HG03457 (cell line): ENCODE measurements at regions not wholly inside any gene's neighbourhood (a gene's known extent, or its start where the extent isn't known, plus 50 kb on each side); places are given as distances from the start of the nearest gene placed in this dataset.
"Not testable (repeated sequence)": the region's sequence is repeated elsewhere in the genome, so short reads cannot be mapped to it uniquely, and the experiment has no call there.

Experiments used
- ATAC-seq: cut with Tn5 transposase; IDR thresholded peaks from one replicate; pipeline ENCODE4 v1.9.1; 2021; ENCODE audit warnings: moderate number of reproducible peaks; ENCODE audit not compliant: unreplicated experiment

GRCh38 chr11:25486338-25486737 lies 845.6 kb upstream of the ANO3 start:
- ATAC-seq = not testable (repeated sequence)

GRCh38 chr11:25488176-25488575 lies 843.8 kb upstream of the ANO3 start:
- ATAC-seq = not testable (repeated sequence)

- not testable (repeated sequence) for ATAC-seq
Measured at GRCh38 chr11:25501426-25501825, 830.5 kb upstream of the ANO3 start.

- no peak for ATAC-seq
Measured at GRCh38 chr11:25515576-25515975, 816.4 kb upstream of the ANO3 start.

DNA sequence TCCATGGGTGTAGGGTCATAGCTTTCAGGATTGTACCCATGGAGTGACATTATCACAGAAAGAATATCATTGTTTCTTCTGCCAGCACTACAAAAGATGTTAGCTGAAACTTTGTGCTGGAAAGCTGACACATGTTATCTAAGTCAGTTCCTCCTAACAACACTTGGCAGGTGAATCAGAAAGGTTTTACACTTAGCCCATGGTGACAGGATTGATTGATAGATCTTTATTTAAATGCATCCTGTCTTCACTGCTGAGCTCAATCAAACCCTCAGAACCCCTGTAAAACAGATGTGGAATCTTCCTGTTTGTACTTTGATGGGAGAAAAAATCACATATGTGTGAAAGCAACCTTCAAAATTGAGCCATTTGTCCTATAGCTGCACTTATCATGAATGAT lies 811.5 kb upstream of the ANO3 start:
- no peak for ATAC-seq

DNA sequence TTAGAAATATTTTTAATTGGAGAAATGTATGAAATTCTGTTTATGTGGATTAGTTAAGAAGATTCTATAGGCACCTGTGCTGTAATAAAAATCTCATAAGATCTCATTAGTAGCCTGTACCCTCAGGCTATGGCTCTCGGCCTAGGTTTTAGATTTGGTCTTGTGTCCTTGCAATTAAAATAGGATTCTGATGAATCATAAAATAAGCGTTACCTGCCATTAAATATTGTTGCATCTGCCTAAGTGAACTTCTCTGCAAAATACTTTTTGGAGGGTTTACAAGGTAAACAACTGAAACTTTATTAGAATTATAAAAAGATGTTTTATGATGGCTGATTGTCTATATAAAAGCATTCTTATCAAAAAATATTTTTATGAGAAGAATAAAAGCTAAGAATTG lies 804.1 kb upstream of the ANO3 start:
- ATAC-seq = no peak

- ATAC-seq = no peak
Measured at GRCh38 chr11:25529572-25529971, 802.4 kb upstream of the ANO3 start.

DNA sequence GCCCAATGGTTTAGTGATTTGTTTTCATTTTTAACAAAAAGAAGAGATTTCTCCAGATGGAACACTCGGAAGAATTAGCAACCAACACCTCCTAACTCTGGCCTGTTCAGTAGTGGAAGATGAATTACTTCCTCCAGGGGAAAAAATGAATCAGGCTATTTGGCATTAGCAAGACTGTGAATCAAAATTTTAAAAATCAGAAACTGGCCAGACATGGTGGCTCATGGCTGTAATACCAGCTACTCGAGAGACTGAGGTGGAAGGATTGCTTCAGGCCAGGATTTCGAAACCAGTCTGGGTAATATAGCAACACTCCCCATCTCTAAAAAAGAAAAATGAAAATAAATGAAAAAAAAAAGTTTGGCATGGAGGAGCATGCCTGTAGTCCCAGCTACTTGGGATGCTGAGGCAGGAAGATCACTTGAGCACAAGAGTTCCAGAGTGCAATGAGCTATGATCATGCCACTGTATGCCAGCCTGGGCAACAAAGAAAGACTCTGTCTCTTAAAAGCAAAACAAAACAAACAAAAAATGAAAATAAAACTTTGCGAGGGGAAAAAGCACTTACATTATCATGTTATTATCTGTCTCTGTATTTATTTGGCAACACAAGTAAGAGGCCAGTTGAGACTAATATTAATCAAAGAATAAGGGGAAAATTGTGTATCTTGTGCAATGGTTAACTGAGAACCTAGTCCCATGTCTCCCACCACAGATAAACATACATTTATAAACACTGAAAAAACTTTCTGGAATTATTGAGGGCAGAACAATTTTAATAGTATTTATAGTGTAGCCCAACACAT lies 796.3 kb upstream of the ANO3 start:
- no peak for ATAC-seq

DNA sequence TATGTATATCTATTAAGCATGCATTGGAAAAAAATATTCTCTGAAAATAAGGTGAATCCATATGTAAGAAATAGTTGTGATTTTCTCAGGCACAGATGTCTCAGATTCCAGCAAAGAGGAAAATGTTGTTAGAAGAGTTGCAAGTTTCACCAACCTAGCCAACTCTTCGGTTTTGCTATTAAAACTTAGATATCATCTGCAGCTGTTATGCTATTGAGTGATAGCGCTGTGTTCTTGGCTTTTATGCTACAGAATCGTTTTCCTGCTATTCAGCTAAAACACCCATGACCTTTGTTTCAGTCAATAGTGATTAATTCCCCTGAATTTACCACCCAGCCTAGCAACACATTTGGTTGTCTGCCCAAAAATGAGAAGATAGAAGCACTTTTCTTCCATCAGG lies 795.6 kb upstream of the ANO3 start:
- ATAC-seq = no peak

GRCh38 chr11:25537393-25537792 lies 794.5 kb upstream of the ANO3 start:
- no peak for ATAC-seq

DNA sequence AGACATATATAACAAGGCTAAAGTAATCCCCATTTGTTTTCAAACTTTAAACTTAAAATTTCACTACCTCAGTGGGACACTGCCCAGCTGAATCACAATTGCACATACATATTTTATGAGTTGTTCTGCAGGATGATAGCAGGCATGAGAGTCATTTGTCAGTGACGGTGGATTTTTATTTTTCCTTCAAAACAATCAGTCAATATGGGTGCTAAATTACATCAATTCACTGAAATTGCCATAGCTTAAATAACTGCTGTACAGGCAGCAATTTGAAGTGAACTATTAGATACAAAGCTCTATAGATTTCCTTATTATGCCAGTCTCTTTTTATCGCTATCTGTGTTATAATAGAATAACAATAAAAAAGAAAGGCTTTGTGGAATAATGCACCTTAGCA lies 784.6 kb upstream of the ANO3 start:
- no peak for ATAC-seq

DNA sequence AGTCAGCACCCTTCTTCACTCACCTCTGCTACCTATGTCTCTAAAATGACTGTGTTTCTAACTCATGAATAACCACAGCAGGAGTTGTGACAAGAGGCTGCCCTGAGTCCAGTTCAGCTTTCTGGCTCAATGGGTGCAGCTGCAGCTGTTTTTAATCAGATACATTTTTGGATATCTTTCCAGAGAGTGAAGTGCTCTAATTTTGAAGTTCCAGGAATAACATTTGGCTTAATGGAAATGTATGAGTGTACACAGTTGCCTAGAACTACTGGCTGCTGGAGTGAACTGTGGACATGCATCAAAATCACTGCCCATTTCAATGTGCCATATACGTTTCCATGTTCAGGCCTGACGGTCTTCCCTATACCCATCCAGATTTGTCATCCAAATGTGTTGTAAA lies 769.5 kb upstream of the ANO3 start:
- ATAC-seq = no peak

- no peak for ATAC-seq
Measured at GRCh38 chr11:25565846-25566245, 766.1 kb upstream of the ANO3 start.

GRCh38 chr11:25566298-25567200 lies 765.4 kb upstream of the ANO3 start:
- no peak for ATAC-seq

GRCh38 chr11:25576320-25576719 lies 755.6 kb upstream of the ANO3 start:
- ATAC-seq = no peak

DNA sequence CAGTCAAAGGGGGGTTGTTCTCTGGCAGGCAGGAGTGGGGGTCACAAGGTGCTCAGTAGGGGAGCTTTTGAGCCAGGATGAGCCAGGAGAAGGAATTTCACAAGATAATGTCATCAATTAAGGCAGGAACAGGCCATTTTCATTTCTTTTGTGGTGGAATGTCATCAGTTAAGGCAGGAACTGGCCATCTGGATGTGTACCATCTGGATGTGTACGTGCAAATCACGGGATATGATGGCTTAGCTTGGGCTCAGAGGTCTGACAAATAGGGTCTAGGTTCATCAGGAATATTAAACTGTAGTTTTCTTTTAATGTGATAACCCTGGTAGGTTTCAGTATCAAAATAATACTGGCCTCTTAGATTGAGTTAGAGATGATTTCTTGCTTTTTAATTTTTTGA lies 752.4 kb upstream of the ANO3 start:
- ATAC-seq = not testable (repeated sequence)

DNA sequence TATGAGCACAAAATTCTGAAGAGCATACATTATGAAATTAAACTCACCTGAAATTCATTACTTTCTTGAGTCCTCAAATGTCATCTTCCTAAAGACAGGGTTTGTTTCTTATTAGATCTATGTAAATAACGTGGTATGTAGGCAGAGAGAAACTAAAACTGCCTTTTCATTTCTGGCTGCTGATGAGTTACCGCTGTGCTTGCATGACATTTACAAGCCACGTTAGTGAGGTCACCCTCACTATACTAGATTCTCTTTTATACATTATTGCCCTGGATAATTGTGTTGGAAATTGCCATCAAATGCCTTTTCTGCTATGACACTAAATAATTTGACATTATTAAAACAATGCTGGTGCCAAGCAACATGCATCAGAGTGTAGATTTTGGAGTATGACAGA lies 748.3 kb upstream of the ANO3 start:
- ATAC-seq = no peak

GRCh38 chr11:25587496-25587895 lies 744.4 kb upstream of the ANO3 start:
- ATAC-seq = no peak

DNA sequence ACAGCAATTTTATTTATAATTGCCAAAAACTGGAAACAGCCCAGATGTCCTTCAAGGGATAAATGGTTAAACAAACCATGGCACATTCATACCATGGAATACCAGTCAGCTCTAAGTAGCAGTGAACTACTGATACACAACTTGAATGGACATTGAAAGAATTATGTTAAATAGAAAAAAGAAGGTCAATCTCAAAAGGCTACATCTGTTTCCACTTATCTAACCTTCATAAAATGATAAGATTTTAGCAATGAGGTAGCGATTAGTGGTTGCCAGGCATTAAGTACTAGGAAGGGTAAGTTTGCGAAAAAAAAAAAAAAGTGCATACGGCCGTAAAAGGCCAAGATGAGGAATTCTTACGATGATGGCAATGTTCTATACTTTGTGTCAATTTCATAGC lies 738.7 kb upstream of the ANO3 start:
- no peak for ATAC-seq

GRCh38 chr11:25596701-25597100 lies 735.2 kb upstream of the ANO3 start:
- ATAC-seq = no peak

GRCh38 chr11:25597696-25598095 lies 734.2 kb upstream of the ANO3 start:
- ATAC-seq = no peak

- ATAC-seq = no peak
Measured at GRCh38 chr11:25602149-25602548, 729.8 kb upstream of the ANO3 start.
